ENCODE measurements at regions not wholly inside any gene's neighbourhood (a gene's known extent, or its start where the extent isn't known, plus 50 kb on each side); places are given as distances from the start of the nearest gene placed in this dataset.

DNA sequence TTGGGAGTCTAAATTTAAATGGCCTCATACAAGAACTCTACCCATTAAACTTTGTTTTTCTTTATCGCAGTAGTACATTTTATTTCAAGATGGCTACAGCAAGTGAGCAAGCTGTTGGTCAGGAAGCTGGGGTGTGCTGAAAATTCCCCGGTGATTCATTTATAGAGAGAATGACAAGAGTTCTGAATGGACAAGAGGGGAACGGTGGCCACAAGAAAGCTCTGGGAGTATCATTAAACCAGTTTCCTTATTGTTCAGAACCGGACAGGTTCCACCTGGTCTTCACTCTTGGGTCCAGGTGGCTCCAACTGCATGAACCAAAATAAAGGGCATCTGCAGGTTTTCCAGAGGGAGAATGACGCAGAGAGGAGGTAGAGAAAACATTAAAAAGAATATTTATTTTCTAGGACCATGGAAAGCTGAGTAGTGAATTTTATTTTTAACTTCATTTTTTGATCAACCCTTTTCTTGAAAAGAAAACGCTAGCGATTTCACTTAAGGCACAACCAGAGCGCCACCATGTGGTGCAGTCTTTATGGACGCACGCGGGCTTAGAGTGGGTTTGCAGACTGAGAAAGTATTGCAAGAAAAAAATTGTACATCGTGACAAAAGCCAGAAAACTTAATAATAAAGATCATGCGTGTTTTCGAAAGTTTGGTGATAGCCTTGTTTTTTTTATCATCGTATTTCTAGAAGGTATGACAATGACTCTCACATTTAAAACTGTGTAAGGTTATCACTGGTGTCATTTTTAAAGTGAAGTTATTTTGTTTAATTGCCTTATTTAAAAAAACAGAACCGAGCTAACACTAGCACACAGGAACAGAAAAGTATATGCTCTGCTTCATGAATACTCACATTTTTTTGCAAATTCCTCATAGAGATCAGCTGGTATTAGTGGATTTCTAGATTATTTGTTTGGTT lies 97.9 kb upstream of the NOL4 start (continued):
- TF ChIP-seq LARP7 (IDR thresholded peaks at IDR 0.05) (no peak), CHD1 (IDR thresholded peaks at IDR 0.05; ENCODE audit: low read depth, low read length) (no peak), POLR2AphosphoS2 (IDR thresholded peaks at IDR 0.05; ENCODE audit: low read depth, low read length) (no peak), NR2C1 (IDR thresholded peaks at IDR 0.05) (no peak), BMI1 (IDR thresholded peaks at IDR 0.05; ENCODE audit: borderline replicate concordance) (peak; percentile 63), CBFB (IDR thresholded peaks at IDR 0.05; ENCODE audit: low read depth) (no peak), NFIC (IDR thresholded peaks at IDR 0.05; ENCODE audit: low read depth, low read length) (peak; percentile 98), SP1 (IDR thresholded peaks at IDR 0.05; ENCODE audit: low read depth, low read length) (peak; percentile 21), MYC (IDR thresholded peaks at IDR 0.05; ENCODE audit: insufficient read depth, insufficient read length, insufficient replicate concordance, low read length, severe bottlenecking) (no peak), NRF1 (conservative IDR thresholded peaks at IDR 0.05; ENCODE audit: low read depth, low read length) (no peak), RB1 (IDR thresholded peaks at IDR 0.05; ENCODE audit: borderline replicate concordance) (0 out of 2 replicates have a peak, but pooled peaks have one; percentile 43), MEF2B (IDR thresholded peaks at IDR 0.05; ENCODE audit: partially characterized antibody, poor library complexity, severe bottlenecking) (peak; percentile 48), IKZF1 (conservative IDR thresholded peaks at IDR 0.05) (peak; percentile 87), FOXM1 (IDR thresholded peaks at IDR 0.05; ENCODE audit: low read depth, low read length) (peak; percentile 98), STAT3 (IDR thresholded peaks at IDR 0.05; ENCODE audit: low read depth, low read length) (0 out of 2 replicates have a peak, but pooled peaks have one; percentile 47)
- TF ChIP-seq, protein P1, sequence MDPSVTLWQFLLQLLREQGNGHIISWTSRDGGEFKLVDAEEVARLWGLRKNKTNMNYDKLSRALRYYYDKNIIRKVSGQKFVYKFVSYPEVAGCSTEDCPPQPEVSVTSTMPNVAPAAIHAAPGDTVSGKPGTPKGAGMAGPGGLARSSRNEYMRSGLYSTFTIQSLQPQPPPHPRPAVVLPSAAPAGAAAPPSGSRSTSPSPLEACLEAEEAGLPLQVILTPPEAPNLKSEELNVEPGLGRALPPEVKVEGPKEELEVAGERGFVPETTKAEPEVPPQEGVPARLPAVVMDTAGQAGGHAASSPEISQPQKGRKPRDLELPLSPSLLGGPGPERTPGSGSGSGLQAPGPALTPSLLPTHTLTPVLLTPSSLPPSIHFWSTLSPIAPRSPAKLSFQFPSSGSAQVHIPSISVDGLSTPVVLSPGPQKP (IDR thresholded peaks at IDR 0.05; ENCODE audit: low read depth, low read length): no peak
- TF ChIP-seq, protein P2, sequence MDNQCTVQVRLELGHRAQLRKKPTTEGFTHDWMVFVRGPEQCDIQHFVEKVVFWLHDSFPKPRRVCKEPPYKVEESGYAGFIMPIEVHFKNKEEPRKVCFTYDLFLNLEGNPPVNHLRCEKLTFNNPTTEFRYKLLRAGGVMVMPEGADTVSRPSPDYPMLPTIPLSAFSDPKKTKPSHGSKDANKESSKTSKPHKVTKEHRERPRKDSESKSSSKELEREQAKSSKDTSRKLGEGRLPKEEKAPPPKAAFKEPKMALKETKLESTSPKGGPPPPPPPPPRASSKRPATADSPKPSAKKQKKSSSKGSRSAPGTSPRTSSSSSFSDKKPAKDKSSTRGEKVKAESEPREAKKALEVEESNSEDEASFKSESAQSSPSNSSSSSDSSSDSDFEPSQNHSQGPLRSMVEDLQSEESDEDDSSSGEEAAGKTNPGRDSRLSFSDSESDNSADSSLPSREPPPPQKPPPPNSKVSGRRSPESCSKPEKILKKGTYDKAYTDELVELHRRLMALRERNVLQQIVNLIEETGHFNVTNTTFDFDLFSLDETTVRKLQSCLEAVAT (IDR thresholded peaks at IDR 0.05): 0 out of 2 replicates have a peak, but pooled peaks have one; percentile 65
- TF ChIP-seq, protein P3, sequence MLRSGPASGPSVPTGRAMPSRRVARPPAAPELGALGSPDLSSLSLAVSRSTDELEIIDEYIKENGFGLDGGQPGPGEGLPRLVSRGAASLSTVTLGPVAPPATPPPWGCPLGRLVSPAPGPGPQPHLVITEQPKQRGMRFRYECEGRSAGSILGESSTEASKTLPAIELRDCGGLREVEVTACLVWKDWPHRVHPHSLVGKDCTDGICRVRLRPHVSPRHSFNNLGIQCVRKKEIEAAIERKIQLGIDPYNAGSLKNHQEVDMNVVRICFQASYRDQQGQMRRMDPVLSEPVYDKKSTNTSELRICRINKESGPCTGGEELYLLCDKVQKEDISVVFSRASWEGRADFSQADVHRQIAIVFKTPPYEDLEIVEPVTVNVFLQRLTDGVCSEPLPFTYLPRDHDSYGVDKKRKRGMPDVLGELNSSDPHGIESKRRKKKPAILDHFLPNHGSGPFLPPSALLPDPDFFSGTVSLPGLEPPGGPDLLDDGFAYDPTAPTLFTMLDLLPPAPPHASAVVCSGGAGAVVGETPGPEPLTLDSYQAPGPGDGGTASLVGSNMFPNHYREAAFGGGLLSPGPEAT (IDR thresholded peaks at IDR 0.05; ENCODE audit: low read depth): peak; percentile 90
- TF ChIP-seq, protein P4, sequence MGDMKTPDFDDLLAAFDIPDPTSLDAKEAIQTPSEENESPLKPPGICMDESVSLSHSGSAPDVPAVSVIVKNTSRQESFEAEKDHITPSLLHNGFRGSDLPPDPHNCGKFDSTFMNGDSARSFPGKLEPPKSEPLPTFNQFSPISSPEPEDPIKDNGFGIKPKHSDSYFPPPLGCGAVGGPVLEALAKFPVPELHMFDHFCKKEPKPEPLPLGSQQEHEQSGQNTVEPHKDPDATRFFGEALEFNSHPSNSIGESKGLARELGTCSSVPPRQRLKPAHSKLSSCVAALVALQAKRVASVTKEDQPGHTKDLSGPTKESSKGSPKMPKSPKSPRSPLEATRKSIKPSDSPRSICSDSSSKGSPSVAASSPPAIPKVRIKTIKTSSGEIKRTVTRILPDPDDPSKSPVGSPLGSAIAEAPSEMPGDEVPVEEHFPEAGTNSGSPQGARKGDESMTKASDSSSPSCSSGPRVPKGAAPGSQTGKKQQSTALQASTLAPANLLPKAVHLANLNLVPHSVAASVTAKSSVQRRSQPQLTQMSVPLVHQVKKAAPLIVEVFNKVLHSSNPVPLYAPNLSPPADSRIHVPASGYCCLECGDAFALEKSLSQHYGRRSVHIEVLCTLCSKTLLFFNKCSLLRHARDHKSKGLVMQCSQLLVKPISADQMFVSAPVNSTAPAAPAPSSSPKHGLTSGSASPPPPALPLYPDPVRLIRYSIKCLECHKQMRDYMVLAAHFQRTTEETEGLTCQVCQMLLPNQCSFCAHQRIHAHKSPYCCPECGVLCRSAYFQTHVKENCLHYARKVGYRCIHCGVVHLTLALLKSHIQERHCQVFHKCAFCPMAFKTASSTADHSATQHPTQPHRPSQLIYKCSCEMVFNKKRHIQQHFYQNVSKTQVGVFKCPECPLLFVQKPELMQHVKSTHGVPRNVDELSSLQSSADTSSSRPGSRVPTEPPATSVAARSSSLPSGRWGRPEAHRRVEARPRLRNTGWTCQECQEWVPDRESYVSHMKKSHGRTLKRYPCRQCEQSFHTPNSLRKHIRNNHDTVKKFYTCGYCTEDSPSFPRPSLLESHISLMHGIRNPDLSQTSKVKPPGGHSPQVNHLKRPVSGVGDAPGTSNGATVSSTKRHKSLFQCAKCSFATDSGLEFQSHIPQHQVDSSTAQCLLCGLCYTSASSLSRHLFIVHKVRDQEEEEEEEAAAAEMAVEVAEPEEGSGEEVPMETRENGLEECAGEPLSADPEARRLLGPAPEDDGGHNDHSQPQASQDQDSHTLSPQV (IDR thresholded peaks at IDR 0.05): no peak

Measured in GM12878 (cell line).